ENCODE measurements at regions not wholly inside any gene's neighbourhood (a gene's known extent, or its start where the extent isn't known, plus 50 kb on each side); places are given as distances from the start of the nearest gene placed in this dataset.
A peak's percentile ranks its signal among the peaks of the same experiment; 100 is the strongest.
"Not testable (repeated sequence)": the region's sequence is repeated elsewhere in the genome, so short reads cannot be mapped to it uniquely, and the experiment has no call there.

GRCh38 chrX:140633105-140633504 lies 76.5 kb upstream of the LINC00632 start:
- DNase-seq (ENCODE audit: low spot score); H3K27ac ChIP-seq; H3K4me3 ChIP-seq: not testable (repeated sequence)

- no peak overlapping the region for H3K4me3 ChIP-seq
- TF ChIP-seq CTCF (IDR thresholded peaks at IDR 0.05): no peak
- no peak for DNase-seq (ENCODE audit: low spot score)
- H3K27ac ChIP-seq: no peak overlapping the region
These were observed 101.4 kb upstream of the LINC00632 start for GRCh38 chrX:140608111-140608510.

GRCh38 chrX:140602140-140602539 lies 97.3 kb upstream of the SOX3 start:
- no peak overlapping the region for H3K4me3 ChIP-seq
- TF ChIP-seq CTCF (IDR thresholded peaks at IDR 0.05): no peak
- no peak overlapping the region for H3K27ac ChIP-seq
- no peak for DNase-seq (ENCODE audit: low spot score)

- no peak overlapping the region for H3K4me3 ChIP-seq
- TF ChIP-seq CTCF (IDR thresholded peaks at IDR 0.05): no peak
- DNase-seq (ENCODE audit: low spot score): no peak
- no peak overlapping the region for H3K27ac ChIP-seq
These were observed 95.0 kb upstream of the SOX3 start for GRCh38 chrX:140599851-140600250.

GRCh38 chrX:140589657-140590056 lies 84.8 kb upstream of the SOX3 start:
- H3K4me3 ChIP-seq: no peak overlapping the region
- TF ChIP-seq CTCF (IDR thresholded peaks at IDR 0.05): no peak
- H3K27ac ChIP-seq: no peak overlapping the region
- no peak for DNase-seq (ENCODE audit: low spot score)

- no peak for TF ChIP-seq CTCF (IDR thresholded peaks at IDR 0.05)
- no peak overlapping the region for H3K4me3 ChIP-seq
- H3K27ac ChIP-seq: no peak overlapping the region
- DNase-seq (ENCODE audit: low spot score): no peak
These were observed 82.1 kb upstream of the SOX3 start for GRCh38 chrX:140586951-140587350.

GRCh38 chrX:140580478-140580877 lies 75.6 kb upstream of the SOX3 start:
- H3K27ac ChIP-seq: no peak overlapping the region
- TF ChIP-seq CTCF (IDR thresholded peaks at IDR 0.05): no peak
- no peak for DNase-seq (ENCODE audit: low spot score)
- H3K4me3 ChIP-seq: no peak overlapping the region

GRCh38 chrX:140572724-140573123 lies 67.9 kb upstream of the SOX3 start:
- peak; percentile 38 for TF ChIP-seq CTCF (IDR thresholded peaks at IDR 0.05)
- Histone ChIP-seq H3K4me3 (no peak overlapping the region), H3K27ac (no peak overlapping the region)
- DNase-seq (ENCODE audit: low spot score): no peak

All from coronary artery (tissue), 2 donors.